B cell (primary cell): ENCODE measurements at regions not wholly inside any gene's neighbourhood (a gene's known extent, or its start where the extent isn't known, plus 50 kb on each side); places are given as distances from the start of the nearest gene placed in this dataset.

Source experiments
- CTCF ChIP-seq: fragments of 200-600 bp; IDR thresholded peaks from one replicate; pipeline ENCODE4 v1.8.0; 2022; ENCODE audit warnings: antibody characterized with exemption, mild to moderate bottlenecking
- EZH2 ChIP-seq: IDR thresholded peaks from 2 replicates; pipeline ENCODE4 v1.6.1; 2012; ENCODE audit warnings: borderline replicate concordance, low read depth, mild to moderate bottlenecking, moderate library complexity, low read length; ENCODE audit not compliant: insufficient read depth, poor library complexity, severe bottlenecking

DNA sequence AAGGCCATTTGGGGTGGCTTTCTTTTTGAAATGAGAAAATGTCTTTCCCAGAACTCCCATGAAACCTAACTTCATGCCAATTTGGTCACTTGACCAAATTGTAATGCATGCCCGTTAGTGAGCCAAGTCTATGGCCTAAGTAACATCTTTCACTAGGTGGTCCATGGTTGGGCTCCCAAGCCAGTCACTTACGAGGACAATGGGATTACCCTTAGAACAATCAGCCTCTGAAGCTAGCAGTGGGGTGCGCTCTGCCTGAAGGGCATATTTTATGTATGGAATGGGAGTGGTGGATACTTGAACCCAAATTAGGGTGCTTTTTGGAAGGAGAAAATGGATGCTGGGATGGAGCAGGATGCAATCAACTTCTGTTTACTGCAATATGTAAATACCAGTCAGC lies 127.4 kb upstream of the GOLIM4 start:
- TF ChIP-seq CTCF (no peak), EZH2 (no peak)
